GM21786 (cell line): ENCODE measurements at regions not wholly inside any gene's neighbourhood (a gene's known extent, or its start where the extent isn't known, plus 50 kb on each side); places are given as distances from the start of the nearest gene placed in this dataset.
A peak's percentile ranks its signal among the peaks of the same experiment; 100 is the strongest.
"Not testable (repeated sequence)": the region's sequence is repeated elsewhere in the genome, so short reads cannot be mapped to it uniquely, and the experiment has no call there.

Experiments
- ATAC-seq: cut with Tn5 transposase; IDR thresholded peaks from one replicate; pipeline ENCODE4 v1.9.1; 2021; ENCODE audit not compliant: unreplicated experiment

GRCh38 chr11:26896719-26897118 is 97.2 kb upstream of the FIBIN start:
- ATAC-seq = no peak

GRCh38 chr11:26898799-26899198 is 95.1 kb upstream of the FIBIN start:
- ATAC-seq = no peak

DNA sequence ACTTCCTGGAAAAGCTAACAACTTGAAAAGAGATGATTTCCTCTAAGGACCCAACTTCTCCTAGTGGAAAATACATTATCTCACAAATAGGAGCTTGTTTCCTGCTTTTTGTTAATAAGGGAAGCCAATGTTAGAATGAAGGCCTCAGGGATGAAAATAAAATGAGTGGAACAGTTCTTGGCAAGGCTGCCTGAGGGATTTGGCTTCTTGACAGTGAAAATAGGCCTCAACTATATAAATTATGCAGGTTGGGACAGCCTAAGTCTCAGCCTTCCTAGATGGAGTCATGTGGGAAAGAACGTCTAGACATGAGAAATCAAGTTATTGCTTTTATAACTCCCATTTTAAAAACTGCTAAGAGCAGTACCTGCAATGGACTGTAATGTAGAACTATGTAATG is 92.8 kb upstream of the FIBIN start:
- no peak for ATAC-seq

DNA sequence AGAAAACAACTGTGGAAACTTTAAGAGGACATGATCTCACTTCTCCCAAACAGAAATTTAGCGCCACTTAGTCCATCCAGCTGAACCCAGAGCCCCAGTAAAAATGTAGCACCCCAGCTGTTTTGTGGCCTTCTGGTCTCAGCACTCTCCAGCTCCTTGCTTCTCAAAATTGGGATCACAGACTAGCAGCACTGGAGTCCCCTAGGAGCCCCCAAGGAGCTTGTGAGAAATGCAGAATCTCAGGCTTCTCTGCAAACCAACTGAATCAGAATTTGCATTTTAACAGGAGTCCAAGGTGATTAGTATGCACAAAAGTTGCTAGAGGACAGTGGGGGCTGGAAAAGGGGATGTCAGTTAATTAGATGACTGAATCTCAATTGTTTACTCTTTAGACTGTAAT is 89.8 kb upstream of the FIBIN start:
- ATAC-seq = no peak

GRCh38 chr11:26904801-26905200 is 89.1 kb upstream of the FIBIN start:
- ATAC-seq = no peak

- ATAC-seq = no peak
Measured at GRCh38 chr11:26905368-26905767, 88.5 kb upstream of the FIBIN start.

GRCh38 chr11:26909515-26909914 is 84.4 kb upstream of the FIBIN start:
- ATAC-seq = no peak

DNA sequence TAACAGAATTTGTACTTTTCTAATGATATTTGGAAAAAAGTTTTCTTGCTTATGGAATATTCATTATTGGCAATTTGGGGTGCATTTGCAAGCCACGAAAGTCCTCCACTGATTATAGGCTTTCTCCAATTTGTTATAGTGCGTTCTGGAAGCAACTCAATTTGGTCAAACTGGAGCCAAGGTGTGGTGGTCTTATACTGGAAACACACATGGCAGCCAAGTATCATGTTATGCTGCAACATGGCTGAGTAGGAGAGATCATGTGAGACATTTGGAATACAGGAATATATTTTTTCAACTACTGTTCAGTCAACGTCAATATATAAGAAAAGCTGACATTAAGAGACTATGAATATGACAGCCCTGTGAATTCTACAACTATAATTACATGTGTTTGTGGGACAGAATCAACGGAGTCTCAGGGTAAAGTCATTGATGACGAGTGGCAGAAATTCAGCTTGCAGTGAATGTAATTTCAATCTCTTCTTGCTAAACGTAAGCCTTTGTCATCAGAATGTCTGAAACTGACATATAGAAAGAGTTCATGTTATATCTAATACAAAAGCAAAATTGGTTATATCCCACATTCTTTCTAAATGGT is 83.8 kb upstream of the FIBIN start:
- ATAC-seq = no peak

DNA sequence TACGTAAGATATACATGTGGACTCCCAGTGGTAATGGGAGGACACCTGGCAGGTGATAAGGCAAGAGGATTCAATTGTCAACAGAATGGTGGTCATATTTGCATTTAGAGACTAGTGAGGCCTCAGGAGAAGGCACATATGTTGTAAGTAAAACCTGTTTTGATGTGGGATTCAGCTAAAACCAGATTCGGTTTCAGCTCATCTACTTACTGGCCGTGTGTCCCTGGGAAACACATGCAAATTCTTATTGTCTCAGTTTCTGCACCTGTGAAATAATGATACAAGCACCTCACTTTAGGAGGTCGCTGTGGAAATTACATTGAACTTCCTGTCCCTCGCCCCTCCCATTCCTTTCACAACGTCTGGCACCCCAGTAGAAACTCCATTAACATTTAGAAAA is 78.9 kb upstream of the FIBIN start:
- peak; percentile 84 for ATAC-seq

DNA sequence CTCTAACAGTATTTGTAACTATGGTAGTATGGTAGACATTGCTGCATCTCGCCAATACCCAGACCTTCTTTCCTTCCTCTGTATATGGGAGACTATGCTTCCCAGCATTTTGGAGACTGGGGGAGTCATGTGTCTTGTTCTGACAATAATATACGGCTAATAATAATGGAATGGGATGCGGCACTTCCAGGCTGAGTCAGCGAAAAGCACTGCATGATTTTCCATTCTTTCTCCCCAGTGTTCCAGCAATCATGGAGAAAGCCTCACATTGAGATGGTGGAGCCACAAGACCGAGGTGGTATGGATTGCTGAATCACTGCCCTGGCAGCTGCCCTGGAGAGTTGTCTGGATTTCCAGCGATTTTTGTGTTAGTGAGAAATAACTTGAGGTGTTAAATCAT is 77.1 kb upstream of the FIBIN start:
- no peak for ATAC-seq

DNA sequence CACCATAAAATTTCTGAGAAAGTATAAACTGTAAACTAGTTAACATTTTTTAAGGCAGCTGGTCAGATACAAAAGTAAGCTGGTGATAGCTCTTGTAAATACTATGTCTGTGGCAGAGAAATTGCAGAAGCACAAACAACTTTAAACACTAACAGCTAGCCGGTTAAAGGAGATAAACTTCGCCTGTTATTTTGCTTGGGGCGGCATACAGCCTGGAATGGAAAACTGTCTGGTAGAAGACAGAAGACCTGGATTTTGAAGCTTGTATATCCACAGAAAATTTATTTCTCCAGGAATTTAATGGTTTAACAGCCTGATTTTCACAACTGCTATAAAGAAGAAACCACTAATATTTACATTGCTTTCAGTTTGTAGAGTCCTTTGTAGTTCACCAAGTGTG is 65.3 kb upstream of the FIBIN start:
- no peak for ATAC-seq

GRCh38 chr11:26929806-26930517 is 64.0 kb upstream of the FIBIN start:
- ATAC-seq = no peak

DNA sequence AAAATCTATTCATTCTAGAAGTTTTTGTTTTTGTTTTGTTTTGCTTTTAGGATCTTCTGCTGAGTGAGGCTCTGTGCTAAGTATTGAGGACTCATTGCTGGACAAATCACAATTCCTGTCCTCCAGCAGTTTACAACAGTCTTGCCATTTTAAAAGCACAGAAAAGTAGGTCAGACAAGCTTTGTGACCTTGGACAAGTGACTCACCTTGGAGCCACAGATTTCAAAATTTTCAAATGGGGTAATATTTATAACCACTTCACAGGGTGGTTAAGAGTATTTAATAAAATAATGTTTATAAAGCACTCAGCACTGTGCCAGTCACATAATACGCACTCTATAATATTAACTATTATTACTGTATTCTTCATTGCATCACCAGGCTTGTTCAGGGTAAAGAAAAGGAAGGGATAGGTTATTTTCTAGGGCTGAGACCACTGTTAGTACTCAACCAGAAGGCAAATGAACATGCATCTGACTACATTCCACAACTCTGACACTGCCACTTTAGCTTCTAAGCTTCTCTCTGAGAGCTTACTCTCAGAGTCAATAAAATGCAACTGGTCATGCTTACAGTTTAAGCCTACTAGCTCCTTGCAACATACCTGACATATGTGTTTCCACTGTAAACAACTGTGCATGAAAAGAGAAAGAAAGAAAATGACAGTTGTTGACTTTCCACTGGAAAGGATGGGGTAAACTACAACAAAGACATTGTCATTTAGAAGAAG is 63.2 kb upstream of the FIBIN start:
- ATAC-seq = no peak

DNA sequence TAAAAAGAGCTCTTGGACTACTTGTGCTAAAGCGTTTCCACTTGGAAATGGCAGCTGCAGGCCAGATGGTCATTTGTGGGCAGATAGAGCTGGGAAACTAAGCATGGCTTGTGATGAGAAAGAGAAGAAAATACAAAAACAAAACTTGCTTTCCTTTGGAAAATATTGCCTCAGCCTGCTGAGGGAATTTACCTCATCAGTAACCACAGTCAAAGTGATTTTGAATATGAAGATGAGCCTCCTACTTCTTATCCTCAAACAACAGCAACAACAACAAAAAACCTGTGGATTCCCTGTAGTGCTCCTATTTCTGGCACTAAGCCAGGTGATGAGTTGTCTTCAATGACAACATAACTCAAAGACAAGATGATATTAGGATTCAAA is 62.7 kb upstream of the FIBIN start:
- no peak for ATAC-seq

GRCh38 chr11:26931881-26932280 is 62.0 kb upstream of the FIBIN start:
- ATAC-seq = no peak

- no peak for ATAC-seq
Measured at GRCh38 chr11:26936109-26936508, 57.8 kb upstream of the FIBIN start.

- ATAC-seq = no peak
Measured at GRCh38 chr11:26937386-26937785, 56.5 kb upstream of the FIBIN start.

DNA sequence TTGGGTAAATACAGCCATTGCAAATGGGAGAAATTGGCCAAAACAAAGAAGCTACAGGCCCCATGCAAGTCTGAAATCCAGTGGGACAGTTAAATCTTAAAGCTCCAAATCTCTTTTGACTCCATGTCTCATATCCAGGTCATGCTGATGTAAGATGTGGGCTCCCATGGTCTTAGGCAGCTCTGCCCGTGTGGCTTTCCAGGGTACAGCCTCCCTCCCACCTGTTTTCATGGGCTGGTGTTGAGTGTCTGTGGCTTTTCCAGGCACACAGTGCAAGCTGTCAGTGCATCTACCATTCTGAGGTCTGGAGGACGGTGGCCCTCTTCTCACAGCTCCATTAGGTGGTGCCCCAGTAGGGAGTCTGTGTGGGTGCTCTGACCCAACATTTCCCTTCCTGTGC is 53.4 kb upstream of the FIBIN start:
- ATAC-seq = not testable (repeated sequence)

- no peak for ATAC-seq
Measured at GRCh38 chr11:26942356-26942755, 51.6 kb upstream of the FIBIN start.

DNA sequence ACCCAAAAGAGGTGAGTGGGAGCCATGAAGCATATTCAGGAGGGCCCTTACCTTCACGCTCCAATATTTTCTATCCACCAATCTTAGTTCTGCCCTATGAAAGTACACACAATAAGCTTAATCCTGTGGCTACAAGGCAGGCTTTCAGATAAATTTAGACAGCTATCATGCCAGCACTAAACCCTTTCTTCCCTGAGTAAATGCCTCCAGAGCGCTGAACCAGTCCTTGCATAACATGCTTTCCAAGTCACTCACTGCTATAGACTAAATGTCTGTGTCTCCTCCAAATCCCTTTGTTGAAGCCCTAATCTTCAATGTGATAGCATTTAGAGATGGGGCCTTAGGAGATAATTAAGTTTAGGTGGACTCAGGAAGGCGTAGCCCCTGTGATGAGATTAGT is 50.3 kb upstream of the FIBIN start:
- ATAC-seq = no peak
